HG03103 (cell line): ENCODE measurements at regions not wholly inside any gene's neighbourhood (a gene's known extent, or its start where the extent isn't known, plus 50 kb on each side); places are given as distances from the start of the nearest gene placed in this dataset.

Source experiments
- ATAC-seq: cut with Tn5 transposase; IDR thresholded peaks from one replicate; pipeline ENCODE4 v1.9.1; 2021; ENCODE audit warnings: low read depth; ENCODE audit not compliant: unreplicated experiment

DNA sequence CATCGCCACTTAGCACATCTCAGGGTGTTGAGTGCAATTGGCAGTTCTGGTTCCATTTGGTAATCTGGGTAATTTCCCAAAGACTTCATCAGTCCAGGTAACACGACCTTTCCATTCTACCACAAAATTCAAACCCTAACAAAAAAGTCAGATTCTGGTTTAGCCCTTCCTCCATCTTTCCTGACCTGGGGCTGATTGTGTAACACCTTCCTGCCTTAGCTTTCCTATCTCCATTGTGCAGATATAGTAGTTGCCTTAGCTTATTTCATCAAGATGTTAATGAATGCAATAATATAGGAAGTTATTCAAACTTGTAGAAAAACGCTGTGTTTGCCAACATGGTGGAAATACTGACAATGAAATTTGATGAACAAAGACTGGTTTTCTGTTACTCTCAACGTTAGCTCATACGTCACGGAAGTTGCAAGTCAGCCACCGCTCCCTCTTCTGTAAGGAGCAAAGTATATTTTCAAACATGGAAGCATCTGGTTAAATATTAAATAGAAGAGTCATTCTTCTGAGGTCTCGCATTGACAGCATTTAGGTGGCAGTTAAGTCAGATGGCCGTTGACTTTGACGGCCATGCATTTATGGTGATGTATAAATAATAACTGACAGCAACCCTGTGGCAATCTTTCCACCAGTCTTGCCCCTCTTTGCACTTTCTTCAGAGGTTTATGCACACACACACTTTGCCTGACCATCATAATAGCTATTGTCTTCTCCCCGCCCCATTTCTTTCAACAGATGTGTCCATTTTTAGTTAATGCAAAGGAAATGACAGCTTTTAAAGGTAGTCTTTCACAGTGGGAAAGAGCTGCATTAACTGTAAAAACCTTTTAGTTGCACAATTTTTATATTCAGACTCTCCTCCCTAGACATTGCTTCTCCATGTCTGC lies 205.1 kb upstream of the BMPER start:
- no peak for ATAC-seq

DNA sequence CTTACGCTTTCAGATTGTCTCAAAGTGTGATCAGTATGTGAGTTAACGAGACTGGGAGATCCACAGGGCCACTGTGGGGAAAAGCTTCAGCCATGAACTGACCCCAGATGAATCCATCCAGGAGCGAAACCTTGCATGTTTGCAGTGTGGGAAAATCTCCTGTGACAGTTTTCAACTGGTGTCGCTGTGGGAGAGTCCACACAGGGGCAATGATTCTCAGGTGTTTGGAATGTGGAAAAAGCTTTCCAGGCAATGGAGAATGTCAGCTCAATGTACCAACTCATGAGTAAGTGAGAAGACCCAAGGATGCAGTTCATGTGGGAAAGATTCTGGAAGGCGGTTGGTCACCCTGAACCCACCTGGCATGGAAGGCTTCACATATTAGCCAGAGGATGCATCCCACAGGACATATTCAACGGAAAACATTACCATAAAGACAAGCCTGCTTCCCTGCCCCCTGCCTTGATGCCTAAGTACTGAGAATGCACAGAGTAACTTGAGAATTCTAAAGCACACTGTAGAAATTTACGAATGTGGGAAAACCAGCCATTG lies 204.1 kb upstream of the BMPER start:
- no peak for ATAC-seq

DNA sequence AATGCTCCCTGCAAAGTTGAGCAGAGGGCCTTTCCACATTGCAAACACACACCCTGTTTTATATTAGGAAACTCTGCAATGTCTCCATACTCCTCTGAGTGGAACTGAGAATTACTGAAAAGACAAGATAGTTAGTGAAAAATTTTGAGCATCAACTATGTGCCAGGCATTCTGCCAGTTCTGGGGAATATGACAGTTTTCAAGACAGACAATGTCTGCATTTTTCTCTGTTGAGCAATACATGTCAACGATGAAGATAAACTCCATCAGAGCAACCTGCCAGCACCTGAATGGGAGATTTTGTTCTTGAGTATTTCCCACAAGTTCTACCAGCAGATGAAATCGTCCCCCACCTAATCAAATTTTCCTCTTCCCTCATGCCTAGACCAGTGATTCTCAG lies 203.4 kb upstream of the BMPER start:
- no peak for ATAC-seq

DNA sequence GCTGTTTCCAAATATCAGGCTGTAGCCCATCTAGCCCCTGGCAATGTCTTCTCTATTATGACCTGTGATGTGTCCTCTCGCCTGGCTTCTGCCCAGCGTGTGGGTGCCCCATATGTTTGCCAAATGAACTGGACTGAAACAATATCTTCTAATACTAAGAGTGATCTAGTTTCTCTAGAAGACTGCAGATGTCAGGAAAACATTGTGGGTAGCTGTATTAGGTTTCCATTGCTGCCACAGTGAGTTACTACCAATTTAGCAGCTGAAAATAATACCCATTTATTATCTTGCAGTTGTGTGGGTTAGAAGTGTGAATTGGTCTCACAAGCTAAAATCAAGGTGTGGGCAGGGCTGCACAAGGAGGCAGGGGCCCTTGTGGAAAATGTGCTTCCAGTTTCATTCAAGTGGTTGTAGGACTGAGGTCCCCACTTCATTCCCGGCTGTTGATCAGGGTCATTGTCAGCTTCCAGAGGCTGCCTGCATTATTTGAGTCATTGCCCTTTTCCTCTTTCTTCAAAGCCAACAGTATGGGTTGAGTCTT lies 202.8 kb upstream of the BMPER start:
- ATAC-seq = no peak

DNA sequence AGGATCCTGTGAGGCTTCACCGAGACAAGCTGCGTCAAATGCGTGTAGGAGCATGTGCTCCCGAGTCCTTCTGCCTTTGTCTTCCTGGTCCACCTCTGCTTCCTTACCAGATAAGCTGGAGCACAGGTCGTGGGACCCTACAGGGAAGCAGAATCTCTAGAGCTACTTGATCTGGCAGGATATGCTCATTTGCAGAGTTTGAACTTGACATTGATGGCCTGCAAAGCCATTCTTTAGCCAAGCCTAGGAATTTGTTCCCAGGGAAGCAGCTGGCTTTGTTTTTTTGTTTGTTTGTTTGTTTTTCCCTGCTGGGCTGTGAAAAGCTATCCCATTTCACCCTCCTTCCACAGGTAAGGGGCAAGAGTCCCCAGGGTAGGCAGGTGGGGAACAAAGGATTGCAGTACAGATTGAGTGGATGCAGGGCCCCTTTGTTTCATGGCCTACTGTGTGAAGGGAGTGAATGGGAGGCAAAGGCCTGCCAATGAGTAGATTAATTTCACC lies 200.0 kb upstream of the BMPER start:
- ATAC-seq = no peak

DNA sequence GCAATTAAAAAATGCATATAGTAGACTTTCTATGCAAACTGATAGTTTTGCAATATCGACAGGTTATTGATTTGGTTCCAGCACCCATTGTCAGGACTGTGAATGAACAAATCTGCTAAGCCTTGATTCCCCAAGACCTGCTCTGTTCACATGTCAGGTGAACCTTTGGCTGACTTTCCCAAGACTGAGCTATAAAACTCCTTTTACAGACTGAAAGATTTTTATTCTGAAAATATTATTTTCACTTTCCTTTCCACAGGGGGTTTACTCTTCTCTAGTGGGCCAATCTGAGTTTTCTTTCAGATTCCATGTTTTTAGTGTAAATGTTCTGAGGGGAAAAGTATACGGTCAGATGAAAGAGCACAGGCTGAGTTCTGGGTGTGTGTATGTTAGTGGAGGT lies 199.2 kb upstream of the BMPER start:
- ATAC-seq = no peak

DNA sequence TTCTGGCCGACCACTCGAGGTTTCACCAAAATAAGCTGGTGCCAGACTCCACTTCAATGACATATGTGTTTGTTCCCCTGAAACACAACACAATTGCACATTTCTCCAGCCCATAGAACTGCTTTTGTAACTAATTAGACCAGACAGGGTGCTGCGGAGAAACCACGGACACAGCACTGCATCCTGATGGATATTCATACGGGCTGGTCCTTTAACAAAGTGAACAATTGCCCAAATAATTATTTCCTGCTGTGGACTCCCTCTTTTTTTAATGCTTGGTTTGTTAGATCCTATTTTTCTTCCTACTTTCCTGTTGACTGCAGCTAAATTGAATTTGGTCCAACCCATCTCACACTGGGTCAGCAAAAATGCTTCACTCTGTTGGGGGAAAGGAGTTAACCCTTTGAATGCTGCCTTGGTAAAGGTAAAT lies 198.6 kb upstream of the BMPER start:
- no peak for ATAC-seq

DNA sequence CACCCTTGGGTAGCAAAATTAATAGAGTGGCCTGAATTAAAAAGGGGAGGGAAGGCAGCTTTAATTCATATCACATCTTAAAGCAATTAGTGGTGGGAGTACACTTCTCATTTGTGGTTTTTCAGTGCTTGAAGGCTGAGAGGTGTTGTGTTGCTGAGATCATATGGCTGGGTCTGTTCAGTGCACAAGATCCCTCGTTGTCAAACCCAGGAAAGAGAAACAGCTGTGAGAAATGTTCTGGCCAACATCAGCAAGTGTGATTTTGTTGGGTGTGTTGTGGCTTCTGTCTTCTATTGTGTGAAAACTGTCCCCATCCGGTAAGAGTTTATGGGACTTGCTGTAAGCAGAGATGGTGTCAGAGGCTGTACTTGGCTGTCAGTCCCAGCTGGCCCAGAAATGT lies 197.9 kb upstream of the BMPER start:
- no peak for ATAC-seq

DNA sequence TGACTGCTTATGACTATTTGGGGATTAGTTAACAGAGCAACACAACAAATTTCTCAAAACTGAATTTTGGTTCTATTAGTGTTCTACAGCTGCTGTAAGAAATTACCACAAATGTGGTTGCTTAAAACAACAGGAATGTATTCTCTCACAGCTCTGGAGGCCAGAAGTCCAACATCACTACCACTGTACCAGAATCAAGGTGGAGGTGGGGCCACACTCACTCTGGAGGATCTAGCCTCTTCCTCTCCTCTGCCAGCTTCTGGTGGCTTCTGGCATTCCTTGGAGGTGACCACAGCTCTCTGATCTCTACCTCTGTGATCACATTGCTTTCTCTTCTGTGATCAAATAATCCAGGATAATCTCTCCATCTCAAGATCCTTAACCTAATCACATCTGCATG lies 194.7 kb upstream of the BMPER start:
- ATAC-seq = no peak

DNA sequence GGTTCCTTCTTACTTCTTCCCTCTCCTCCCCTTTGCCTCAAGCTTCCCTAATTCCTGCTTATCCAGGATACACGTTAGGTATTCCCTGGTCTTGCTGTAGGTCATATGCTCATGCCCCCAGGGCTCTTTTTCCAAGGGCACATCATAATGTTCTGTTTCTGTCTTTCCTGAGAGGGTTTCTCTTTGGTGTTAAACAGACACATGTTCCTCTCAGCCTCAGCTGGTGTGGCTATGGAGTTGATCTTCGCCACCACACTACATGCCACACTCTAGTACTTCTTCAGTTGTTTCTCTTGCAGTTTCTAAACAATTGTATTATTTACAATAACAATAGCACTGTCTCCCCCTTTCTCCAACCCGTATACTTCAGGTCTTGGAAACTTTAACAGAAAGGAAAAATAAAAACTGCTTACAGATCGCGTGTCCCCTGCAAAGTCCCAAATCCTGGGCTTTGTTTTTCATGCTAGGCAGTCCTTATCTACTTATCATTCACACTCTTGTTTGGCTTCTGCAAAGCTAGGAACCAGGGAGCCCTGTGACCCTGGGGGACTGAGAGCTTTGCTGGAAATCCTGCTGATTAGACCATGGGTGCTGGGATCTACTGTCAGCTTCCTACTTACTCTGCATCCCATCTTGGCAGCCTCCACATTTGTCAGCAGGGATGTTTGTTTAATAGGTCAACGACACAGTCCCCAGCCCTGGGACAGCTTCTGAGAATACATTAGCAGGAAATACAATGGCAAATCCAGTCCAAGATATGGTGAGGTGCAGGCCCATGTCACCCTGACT lies 193.9 kb upstream of the BMPER start:
- ATAC-seq = no peak

DNA sequence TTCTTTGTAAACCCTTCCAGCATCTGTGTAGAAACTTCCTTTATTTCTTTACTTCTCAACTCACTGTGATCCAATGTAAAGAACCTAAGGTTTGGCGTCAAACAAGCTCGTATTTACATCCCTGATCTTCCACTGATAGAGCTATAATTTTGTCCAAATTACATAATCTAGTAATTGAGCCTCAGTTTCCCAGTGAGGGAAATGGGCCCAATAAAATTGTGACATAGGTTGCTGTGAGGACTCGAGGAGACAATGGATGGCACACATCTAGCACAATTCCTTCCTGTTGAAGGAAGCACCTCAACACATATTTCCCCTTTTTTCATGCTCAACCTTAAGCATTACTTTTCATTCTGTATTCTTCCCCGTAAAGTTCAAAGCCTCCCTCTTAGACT lies 193.3 kb upstream of the BMPER start:
- ATAC-seq = no peak

DNA sequence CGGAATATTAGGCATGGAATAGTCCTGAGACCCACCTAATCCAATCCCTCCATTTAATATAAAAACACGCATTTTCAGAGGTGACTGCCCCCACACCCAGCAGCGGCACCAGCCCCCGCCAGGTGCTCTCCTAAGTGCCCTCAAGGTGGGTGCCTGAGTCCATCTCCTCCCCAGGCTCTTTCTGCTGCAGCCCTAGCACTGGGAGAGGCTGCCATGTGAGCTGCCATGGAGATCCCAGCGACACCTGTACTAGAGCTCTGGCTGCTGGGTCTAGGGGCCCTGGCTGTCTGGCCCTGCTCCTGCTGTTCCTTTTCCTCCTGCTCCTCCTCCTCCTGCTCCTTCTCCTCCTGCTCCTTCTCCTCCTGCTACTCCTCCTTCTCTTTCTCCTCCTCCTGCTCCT lies 191.1 kb upstream of the BMPER start:
- ATAC-seq = no peak

DNA sequence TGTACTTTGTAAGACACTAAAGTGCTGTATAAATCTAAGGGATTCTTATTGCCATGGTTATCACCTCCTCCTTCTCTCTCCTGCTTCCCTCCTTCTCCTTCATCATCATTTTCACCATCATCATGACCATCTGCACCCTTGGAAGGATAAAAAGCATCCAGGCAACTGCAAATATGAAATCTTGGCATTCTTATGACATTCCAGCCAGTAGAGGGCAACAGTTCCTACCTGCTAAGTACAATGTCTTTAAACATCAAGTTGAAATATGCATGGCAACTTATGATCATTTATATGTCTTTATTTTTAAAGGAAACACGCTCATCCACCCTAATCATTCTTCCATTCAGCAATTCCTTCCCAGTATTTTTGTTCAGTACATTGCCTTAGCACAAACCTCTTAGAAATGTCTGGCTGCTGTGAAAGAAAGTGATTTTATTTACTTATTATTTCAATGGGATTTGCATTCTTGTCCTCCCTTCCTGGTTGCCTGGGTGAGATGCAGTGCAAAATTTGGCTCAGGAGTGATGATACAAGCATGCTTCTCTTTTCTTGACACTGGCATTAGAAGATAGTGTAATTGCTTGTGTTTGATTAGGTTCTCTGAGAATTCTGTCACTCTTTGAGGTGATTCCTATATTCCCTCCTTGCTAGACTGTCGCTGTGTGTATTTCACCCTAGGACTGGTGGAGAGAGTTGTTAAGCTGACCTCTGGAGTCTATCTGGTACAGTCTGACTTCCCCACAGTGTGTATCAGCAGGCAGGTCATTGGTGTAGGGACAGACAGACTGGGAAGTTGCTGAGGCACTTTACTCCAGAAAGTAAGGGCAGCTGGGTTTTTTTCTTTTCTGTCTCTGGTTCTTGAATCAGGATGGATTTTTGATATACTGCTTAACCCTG lies 188.5 kb upstream of the BMPER start:
- ATAC-seq = no peak

DNA sequence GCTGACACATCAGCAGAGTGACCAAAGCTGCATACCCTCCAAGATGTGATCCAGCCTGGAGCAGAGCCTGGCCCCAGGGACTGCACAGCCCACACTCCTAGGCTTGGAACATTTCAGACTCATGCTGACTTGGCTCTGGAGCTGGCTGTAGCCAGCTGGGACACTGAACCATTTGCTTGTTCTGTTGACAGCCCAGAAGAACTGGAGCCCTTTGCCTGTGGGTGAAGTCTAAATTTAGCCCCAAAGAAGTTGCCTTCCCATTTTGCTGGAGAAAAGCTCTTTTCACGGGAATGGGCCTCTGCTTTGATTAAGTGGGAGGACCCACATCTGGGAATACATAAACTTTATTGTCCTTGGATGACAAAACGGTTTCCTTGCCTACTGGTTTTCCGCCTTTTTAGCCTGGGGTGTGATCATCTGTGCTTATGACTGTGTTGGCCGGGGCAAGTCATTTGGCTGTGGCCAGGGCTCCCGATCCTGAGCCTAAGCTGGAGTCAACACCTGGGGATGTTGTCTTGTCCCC lies 186.2 kb upstream of the BMPER start:
- no peak for ATAC-seq

DNA sequence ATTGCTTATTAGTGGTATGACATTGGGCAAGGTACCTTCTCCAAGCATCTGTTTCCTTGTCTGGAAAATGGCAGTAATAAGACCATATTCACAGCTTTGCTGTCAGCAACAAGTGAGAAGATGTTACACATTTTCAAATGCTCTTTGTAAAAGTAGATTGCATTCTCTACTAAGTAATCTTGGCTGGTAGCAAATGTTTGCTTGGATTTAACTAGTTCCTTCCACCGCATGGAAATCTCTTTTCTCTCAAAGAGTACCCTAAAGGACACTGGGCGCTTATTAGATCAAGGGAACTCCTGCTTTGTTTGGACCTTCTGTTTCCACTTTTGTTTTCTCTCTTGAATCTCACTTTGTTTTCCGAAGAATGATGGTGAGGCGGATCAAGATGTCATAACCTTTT lies 185.2 kb upstream of the BMPER start:
- no peak for ATAC-seq

DNA sequence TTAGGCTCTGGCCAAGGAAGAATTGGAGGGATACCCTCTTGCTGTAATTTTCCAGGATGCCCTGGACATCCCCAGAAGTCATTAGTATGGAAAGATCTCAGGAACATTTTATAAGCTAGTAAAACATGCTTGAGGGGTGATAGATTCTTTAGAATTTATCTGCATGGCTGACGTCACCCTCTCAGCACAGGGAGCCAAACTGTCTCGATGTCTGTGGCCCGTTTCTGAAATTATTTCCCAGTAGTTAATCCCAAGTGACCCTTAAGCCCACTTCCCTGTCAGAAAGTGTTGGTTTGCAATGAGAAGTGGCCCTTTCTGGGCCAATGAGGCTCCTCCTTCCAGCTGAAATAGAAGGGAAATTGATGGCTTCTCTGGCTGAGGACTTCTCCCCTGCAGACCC lies 184.5 kb upstream of the BMPER start:
- no peak for ATAC-seq

DNA sequence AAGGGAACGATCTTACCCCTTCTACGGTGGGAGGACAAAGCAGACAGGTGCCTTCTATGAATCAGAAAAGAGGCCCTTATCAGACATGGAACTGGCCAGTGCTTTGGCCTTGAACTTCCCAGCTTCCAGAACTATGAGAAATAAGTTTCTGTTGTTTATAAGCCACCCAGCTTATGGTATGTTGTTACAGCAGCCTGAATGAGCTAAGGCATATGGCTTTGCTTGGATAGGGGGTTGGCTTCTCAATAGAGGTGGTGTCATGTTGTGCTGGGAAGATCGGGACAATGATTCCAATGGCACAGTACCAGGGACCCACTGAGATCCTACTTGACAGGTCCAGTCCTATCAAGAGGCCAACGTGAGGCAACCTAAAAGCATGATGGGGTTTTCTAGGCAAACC lies 183.4 kb upstream of the BMPER start:
- no peak for ATAC-seq

DNA sequence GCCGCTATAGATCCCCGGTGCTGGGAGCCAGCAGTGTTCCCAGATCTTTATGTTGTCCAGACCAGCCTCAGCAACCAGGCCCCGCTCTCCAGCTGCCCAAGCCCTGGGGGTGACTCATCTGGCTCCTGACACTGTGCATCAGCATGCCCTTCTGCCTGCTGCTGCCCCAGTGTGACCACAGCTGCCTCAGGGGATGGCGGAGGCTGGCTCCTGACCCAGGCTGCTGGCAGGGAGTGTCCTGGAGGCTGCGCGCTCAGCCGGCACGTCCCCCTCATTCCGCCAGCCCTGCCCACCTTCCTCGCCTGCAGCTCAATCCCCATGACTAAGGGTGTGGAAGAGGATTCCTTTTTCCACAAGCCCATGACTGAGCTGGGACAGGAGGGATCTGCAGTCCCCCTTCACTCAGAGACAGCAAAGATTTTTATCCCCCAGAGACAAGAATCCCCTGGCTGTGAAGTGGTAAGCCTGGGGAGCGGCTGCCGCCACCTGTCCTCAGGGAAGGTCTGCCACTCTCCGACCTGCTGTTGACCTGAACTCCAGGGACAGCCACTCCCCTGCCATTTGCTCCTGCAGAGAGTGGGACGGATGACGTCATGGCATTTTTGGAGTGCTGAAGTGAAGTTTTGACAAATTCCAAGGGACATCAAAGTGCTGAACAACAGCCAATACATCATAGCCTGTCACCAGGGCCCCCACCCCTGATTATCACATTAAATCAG lies 182.8 kb upstream of the BMPER start:
- ATAC-seq = no peak

DNA sequence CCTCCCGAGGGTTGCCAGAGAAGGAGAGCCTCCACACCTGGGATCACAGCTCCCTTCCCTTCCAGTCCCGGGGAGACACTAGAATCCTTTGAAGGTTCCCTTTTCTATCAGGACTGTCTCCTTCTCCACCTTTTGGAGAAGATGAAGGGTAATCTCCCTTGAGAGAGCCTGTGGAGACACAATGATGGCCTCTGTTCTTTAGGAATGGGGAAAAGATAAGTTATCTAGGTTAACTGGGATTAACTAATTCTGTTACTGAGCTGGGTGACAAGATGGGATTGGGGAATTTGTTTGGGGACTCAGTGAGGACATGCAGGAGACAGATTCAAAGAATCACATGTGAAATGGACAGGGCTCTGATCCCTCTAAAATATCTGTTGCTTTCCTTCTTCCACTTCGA lies 181.1 kb upstream of the BMPER start:
- ATAC-seq = no peak
